Loucy (cell line): ENCODE measurements at regions not wholly inside any gene's neighbourhood (a gene's known extent, or its start where the extent isn't known, plus 50 kb on each side); places are given as distances from the start of the nearest gene placed in this dataset.

Source experiments
- CTCF ChIP-seq: fragments of 200-600 bp; sonication (generic); conservative IDR thresholded peaks from 2 replicates; pipeline ENCODE4 v1.5.1; 2014; ENCODE audit warnings: mild to moderate bottlenecking, antibody characterized with exemption, low read length
- EZH2phosphoT487 ChIP-seq: fragments of 200-600 bp; IDR thresholded peaks from 2 replicates; pipeline ENCODE4 v1.6.1; 2018; ENCODE audit warnings: antibody characterized with exemption, mild to moderate bottlenecking, moderate library complexity, borderline replicate concordance

- TF ChIP-seq CTCF (no peak), EZH2phosphoT487 (no peak)
Measured at GRCh38 chr6:92684386-92684785, 735.0 kb downstream of the EPHA7 start.
